ENCODE measurements at regions not wholly inside any gene's neighbourhood (a gene's known extent, or its start where the extent isn't known, plus 50 kb on each side); places are given as distances from the start of the nearest gene placed in this dataset.

DNA sequence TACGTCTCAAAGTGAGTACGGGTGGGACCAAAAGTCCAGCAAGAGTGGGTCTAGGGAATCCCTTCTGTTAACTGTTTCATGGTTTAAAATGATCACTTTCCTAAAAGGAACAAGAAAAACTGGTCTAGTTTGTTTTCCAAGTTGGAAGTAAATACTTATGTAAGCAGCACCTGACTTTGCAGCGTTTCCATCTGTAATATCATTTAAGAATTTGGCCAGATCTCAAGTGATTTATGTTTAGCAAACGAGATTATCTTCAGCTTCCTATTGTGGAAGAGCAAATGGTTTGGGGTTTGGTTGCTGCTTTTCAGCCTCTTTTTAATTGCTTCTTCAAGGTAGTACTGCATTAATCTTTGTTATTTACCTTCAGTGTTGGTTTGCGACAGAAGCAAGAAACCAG, 50.4 kb downstream of the FHIP1A start:
- no peak overlapping the region for H3K27ac Mint-ChIP-seq
- H3K36me3 Mint-ChIP-seq (ENCODE audit: low read depth): no peaks in the 10 kb centered on the region
- no peaks in the 10 kb centered on the region for H3K9me3 Mint-ChIP-seq
- H3K27me3 Mint-ChIP-seq: peaks cover 1% of the 10 kb centered on the region
- ChIA-PET POLR2A (no interaction called here), CTCF (no interaction called here)
- H3K4me1 Mint-ChIP-seq: no peaks in the 10 kb centered on the region
- H3K4me3 Mint-ChIP-seq: no peak overlapping the region
- no peak for DNase-seq

DNA sequence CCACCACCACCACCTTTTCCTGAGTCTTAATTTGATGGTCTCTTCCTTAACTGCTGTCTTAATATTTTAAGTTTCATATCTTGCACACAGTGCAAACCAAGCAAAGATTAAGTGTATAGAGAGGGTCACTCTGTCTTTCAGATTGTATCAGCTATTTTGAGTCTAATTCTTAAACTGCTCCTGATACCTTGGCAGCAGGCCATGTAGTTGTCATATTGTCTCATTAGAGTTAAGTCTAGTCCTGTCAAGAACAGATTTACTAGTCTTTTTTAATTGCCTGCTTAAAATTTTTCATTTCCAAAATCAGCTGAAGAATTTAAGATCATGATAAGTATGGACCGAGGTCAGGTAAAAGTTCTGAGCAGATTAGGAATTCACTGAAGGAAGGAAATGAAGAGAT, 51.5 kb downstream of the FHIP1A start:
- no peak for DNase-seq
- POLR2A ChIA-PET: no interaction called here
- no peaks in the 10 kb centered on the region for H3K36me3 Mint-ChIP-seq (ENCODE audit: low read depth)
- no peak overlapping the region for H3K27ac Mint-ChIP-seq
- H3K4me1 Mint-ChIP-seq: no peaks in the 10 kb centered on the region
- peaks cover 1% of the 10 kb centered on the region for H3K27me3 Mint-ChIP-seq
- no peak overlapping the region for H3K4me3 Mint-ChIP-seq
- H3K9me3 Mint-ChIP-seq: no peaks in the 10 kb centered on the region
- CTCF ChIA-PET: no interaction called here

DNA sequence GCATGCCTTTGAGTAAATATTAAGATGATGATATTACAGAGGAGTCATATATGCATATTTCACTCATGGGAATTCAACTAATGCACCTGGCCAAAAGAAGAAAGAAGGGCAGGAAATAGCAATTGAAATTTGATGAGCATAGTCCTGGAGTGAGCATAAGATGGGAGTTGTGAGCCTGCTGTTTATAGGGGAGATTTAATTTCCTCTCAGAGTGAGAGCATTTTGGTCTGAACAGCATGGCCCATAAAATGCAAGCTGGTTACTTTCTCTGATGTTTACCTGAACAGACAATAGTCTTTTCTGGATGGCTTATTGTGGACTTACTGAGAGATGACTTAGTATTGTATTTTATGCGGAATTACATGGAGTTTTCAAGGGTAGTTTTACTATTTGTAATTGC, 53.6 kb downstream of the FHIP1A start:
- no peaks in the 10 kb centered on the region for H3K4me1 Mint-ChIP-seq
- no peak overlapping the region for H3K27ac Mint-ChIP-seq
- DNase-seq: no peak
- ChIA-PET CTCF (no interaction called here), POLR2A (no interaction called here)
- no peak overlapping the region for H3K4me3 Mint-ChIP-seq
- H3K9me3 Mint-ChIP-seq: no peaks in the 10 kb centered on the region
- no peaks in the 10 kb centered on the region for H3K36me3 Mint-ChIP-seq (ENCODE audit: low read depth)
- H3K27me3 Mint-ChIP-seq: peaks cover 1% of the 10 kb centered on the region

DNA sequence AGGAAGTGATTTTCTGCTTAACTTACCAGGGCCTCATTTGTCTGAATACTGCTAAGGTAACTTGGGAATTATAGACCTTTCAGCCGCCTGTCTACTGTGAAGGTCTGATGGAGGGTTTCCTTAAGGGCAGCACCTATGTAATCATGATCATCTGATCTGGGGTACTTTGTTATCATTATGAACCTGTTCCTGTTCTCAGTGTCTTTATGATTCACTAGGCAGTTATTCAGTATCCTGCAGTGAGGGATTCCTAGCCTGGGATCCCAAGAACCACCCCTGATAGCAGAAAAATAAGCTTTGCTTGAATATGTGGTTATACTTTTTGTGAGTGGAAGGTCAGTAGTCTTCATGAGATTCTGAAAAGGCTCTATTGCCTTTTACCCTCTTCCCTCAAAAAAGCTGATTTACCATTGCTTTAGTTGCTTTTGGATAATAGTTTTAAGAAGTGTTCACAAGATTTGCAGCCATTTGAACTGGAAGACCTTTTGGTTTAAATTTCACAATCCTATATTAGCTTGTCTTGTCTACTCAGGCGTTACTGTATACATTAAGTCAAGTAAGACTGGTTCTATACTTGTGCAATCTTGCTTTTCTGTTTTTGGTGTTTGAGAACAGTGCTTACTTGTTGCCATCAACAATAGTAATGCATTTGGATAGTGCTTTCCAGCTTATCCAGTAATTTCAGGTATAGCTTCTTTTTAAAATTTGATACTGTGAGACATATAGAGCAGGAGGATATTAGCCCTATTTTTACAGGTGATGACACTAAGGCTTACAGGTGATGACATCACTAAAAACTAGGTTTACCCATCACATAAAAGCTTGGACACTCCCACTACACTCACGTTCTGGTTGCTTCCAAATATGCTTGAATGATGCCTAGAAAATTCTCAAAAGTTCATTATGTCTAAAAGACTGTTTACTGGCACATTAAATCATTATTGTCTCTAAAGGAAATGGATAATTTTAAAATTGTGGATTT, 60.0 kb downstream of the FHIP1A start:
- H3K27me3 Mint-ChIP-seq: peaks cover 16% of the 10 kb centered on the region
- H3K36me3 Mint-ChIP-seq (ENCODE audit: low read depth): no peaks in the 10 kb centered on the region
- ChIA-PET CTCF (no interaction called here), POLR2A (no interaction called here)
- no peaks in the 10 kb centered on the region for H3K9me3 Mint-ChIP-seq
- H3K4me3 Mint-ChIP-seq: no peak overlapping the region
- no peak for DNase-seq
- H3K4me1 Mint-ChIP-seq: no peaks in the 10 kb centered on the region
- H3K27ac Mint-ChIP-seq: no peak overlapping the region

- CTCF ChIA-PET: no interaction called here
- Mint-ChIP-seq H3K9me3 (no peaks in the 10 kb centered on the region), H3K27ac (no peak overlapping the region), H3K27me3 (peaks cover 16% of the 10 kb centered on the region), H3K4me1 (no peaks in the 10 kb centered on the region), H3K36me3 (ENCODE audit: low read depth) (no peaks in the 10 kb centered on the region), H3K4me3 (no peak overlapping the region)
- POLR2A ChIA-PET: no interaction called here
- DNase-seq: no peak
Observed at GRCh38 chr4:151469970-151470369, 61.0 kb downstream of the FHIP1A start.

- Mint-ChIP-seq H3K27ac (no peak overlapping the region), H3K36me3 (ENCODE audit: low read depth) (no peaks in the 10 kb centered on the region), H3K4me3 (no peak overlapping the region), H3K9me3 (no peaks in the 10 kb centered on the region), H3K27me3 (peaks cover 19% of the 10 kb centered on the region), H3K4me1 (no peaks in the 10 kb centered on the region)
- DNase-seq: no peak
- ChIA-PET CTCF (no interaction called here), POLR2A (no interaction called here)
Observed at GRCh38 chr4:151471728-151472127, 62.8 kb downstream of the FHIP1A start.

DNA sequence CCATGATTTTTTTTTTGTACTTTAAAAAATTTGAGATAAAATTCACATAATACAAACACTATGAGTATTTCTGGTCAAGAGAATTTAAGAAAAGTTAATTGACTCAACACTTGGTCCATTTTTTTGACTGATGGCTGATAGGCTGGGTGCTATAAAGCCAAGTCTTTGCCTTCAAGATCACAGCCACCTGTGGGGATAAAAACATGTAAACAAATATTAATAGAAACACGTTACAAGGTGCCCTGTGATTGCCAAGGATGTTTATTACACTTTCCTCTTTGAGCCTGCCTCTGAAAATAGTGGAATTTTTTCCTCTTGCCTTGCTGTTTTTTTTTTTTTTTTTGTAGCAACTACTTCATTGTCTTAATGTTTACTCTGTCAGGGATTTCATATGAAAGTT, 63.3 kb downstream of the FHIP1A start:
- DNase-seq: no peak
- peaks cover 19% of the 10 kb centered on the region for H3K27me3 Mint-ChIP-seq
- POLR2A ChIA-PET: no interaction called here
- H3K4me3 Mint-ChIP-seq: no peak overlapping the region
- H3K4me1 Mint-ChIP-seq: no peaks in the 10 kb centered on the region
- no peaks in the 10 kb centered on the region for H3K36me3 Mint-ChIP-seq (ENCODE audit: low read depth)
- H3K9me3 Mint-ChIP-seq: no peaks in the 10 kb centered on the region
- H3K27ac Mint-ChIP-seq: no peak overlapping the region
- CTCF ChIA-PET: no interaction called here

GRCh38 chr4:151472711-151473110, 63.7 kb downstream of the FHIP1A start:
- CTCF ChIA-PET: no interaction called here
- no peak overlapping the region for H3K4me3 Mint-ChIP-seq
- no peaks in the 10 kb centered on the region for H3K9me3 Mint-ChIP-seq
- H3K36me3 Mint-ChIP-seq (ENCODE audit: low read depth): no peaks in the 10 kb centered on the region
- no peak overlapping the region for H3K27ac Mint-ChIP-seq
- H3K27me3 Mint-ChIP-seq: peaks cover 17% of the 10 kb centered on the region
- DNase-seq: no peak
- POLR2A ChIA-PET: no interaction called here
- H3K4me1 Mint-ChIP-seq: no peaks in the 10 kb centered on the region

DNA sequence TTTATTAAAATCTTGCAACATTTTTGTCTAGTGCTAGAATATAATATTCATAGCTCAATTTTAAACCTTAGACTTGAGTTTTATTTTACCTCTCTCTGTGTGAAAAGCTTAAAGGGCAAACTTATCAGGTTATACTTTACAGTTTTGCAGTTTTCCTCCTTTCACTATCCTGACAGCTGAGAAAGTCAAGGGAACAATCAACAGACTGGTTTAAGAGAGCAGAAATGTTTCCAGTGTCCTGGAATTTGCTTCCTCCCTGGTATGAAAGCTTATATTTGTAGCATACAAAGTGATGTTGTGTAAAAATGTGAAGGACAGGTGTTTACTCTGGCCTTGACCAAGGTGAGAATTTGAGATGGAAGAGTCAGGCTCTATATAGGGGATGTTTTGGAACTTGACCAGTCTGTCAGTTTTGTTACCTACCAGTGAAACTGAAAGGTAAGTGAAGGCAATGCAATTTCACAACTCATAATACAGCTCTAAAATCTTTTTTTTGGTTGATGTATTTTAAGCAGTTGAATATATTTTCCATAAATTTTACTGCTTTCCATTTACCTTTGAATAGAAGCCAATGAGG, 64.6 kb downstream of the FHIP1A start:
- Mint-ChIP-seq H3K27me3 (peaks cover 17% of the 10 kb centered on the region), H3K36me3 (ENCODE audit: low read depth) (no peaks in the 10 kb centered on the region), H3K4me1 (no peaks in the 10 kb centered on the region), H3K27ac (no peak overlapping the region), H3K9me3 (no peaks in the 10 kb centered on the region), H3K4me3 (no peak overlapping the region)
- ChIA-PET POLR2A (no interaction called here), CTCF (no interaction called here)
- DNase-seq: no peak

DNA sequence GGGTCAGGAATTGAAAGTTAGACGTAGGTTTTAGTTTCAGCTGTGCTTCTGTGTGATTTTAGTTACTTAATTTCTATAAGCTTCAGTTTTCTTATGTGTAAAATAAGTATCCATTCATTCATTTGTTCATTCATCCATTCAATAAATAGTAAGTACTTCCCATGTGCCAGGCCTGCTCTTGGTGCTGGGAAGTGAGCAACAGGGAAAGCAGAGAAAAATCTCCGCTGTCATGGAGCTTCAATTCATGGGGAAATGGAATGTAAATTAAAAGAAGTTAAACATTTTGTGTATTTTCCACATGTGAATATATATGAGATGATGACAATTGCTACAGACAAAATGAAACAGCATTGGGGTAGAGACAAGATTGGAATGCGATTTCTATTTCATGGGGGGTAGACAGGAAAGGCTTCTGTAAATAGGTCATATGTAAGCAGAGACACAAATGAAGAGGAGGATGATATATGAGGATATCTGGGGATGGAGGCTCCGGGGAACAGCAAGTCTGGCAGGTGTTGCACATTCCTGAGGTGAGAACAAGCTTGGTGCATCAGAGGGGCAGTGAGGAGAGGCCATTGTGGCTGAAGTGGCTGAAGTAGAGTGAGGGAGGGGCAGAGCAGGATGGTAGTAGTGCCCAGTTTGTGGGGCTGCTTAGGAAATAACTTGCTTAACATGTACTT, 66.2 kb downstream of the FHIP1A start:
- CTCF ChIA-PET: no interaction called here
- POLR2A ChIA-PET: interaction anchor here (0.8 kb wide), 1 partner anchor 751 kb away, joined by 3 read pairs; no protein-coding TSS in a partner anchor
- Mint-ChIP-seq H3K4me1 (no peaks in the 10 kb centered on the region), H3K27ac (no peak overlapping the region), H3K9me3 (no peaks in the 10 kb centered on the region), H3K36me3 (ENCODE audit: low read depth) (no peaks in the 10 kb centered on the region), H3K4me3 (no peak overlapping the region), H3K27me3 (peaks cover 17% of the 10 kb centered on the region)
- DNase-seq: no peak

- Mint-ChIP-seq H3K4me3 (no peak overlapping the region), H3K4me1 (no peaks in the 10 kb centered on the region), H3K27ac (no peak overlapping the region), H3K27me3 (peaks cover 13% of the 10 kb centered on the region), H3K9me3 (no peaks in the 10 kb centered on the region), H3K36me3 (ENCODE audit: low read depth) (no peaks in the 10 kb centered on the region)
- POLR2A ChIA-PET: no interaction called here
- no peak for DNase-seq
- CTCF ChIA-PET: no interaction called here
Observed at GRCh38 chr4:151481813-151482212, 72.8 kb downstream of the FHIP1A start.

DNA sequence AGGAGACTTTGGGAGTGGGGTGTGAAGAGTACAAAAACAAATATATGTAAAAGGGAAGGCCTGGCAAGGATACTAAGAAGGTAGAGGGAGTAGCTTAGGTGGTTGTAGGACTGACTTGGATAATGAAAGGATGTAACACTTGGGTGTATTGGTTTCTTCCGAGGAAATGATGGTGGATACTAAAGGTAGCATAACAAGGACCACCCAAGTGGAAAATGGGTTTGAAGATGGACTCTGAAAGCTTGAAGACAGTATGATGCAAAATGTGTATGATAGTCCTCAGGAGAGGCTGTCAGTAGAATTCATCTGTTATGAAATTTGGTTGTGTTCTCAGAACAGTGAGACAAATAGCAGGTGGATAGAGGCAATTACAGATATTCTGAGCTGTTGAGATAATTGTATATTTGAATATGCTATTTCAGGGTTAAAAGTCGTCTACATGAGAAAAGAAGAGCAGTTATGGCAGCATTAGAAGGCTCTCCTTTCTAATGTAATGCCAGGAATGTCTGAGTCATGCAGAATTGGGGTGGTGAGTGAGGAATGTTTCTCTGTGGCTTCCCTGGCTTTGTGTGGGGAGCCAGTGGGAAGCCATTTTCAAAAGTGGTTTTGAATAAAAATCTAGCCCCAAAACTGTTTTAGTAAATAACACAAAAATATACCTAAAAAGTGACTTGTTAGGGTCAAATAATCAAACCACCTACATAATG, 75.6 kb downstream of the FHIP1A start:
- POLR2A ChIA-PET: no interaction called here
- no peak for DNase-seq
- Mint-ChIP-seq H3K27me3 (peaks cover 11% of the 10 kb centered on the region), H3K4me1 (no peaks in the 10 kb centered on the region), H3K9me3 (no peaks in the 10 kb centered on the region), H3K27ac (no peak overlapping the region), H3K36me3 (ENCODE audit: low read depth) (no peaks in the 10 kb centered on the region), H3K4me3 (no peak overlapping the region)
- CTCF ChIA-PET: no interaction called here

DNA sequence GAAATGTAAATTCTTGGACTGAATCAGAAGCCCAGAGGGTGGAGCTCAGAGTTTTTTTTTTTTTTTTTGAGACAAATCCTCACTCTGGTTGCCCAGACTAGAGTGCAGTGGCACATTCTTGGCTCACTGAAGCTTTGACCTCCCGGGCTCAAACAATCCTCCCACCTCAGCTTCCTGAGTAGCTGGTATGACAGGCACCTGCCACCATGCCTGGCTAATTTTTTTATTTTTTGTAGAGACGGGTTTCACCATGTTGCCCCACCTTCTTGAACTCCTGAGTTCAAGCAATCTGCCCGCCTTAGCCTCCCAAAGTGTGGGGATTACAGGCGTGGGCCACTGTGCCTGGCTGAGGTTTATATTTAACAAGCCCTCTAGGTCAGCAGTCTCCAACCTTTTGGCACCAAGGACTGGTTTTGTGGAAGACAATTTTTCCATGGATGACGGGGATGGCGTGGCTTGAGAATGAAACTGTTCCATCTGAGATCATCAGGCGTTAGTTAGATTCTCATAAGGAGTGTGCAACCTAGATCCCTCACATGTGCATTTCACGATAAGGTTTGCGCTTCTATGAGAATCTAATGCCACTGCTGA, 76.7 kb downstream of the FHIP1A start:
- ChIA-PET CTCF (no interaction called here), POLR2A (no interaction called here)
- Mint-ChIP-seq H3K27ac (no peak overlapping the region), H3K4me1 (no peaks in the 10 kb centered on the region), H3K4me3 (no peak overlapping the region), H3K27me3 (peaks cover 5% of the 10 kb centered on the region), H3K36me3 (ENCODE audit: low read depth) (no peaks in the 10 kb centered on the region), H3K9me3 (peaks cover 1% of the 10 kb centered on the region)
- DNase-seq: no peak
